GM18499 (cell line): ENCODE measurements at regions not wholly inside any gene's neighbourhood (a gene's known extent, or its start where the extent isn't known, plus 50 kb on each side); places are given as distances from the start of the nearest gene placed in this dataset.
"Not testable (repeated sequence)": the region's sequence is repeated elsewhere in the genome, so short reads cannot be mapped to it uniquely, and the experiment has no call there.

ENCODE experiments used
- ATAC-seq: cut with Tn5 transposase; IDR thresholded peaks from one replicate; pipeline ENCODE4 v1.9.1; 2021; ENCODE audit warnings: moderate number of reproducible peaks; ENCODE audit not compliant: insufficient read depth, unreplicated experiment

GRCh38 chr4:127020831-127021230, 611.9 kb upstream of the INTU start:
- not testable (repeated sequence) for ATAC-seq

- ATAC-seq = no peak
These were observed 596.5 kb upstream of the INTU start for GRCh38 chr4:127036296-127036695.

GRCh38 chr4:127045861-127046260, 586.9 kb upstream of the INTU start:
- ATAC-seq = no peak

- ATAC-seq = no peak
These were observed 584.8 kb upstream of the INTU start for GRCh38 chr4:127047930-127048329.

- ATAC-seq = no peak
These were observed 584.2 kb upstream of the INTU start for GRCh38 chr4:127048376-127049044.

GRCh38 chr4:127049526-127049925, 583.2 kb upstream of the INTU start:
- no peak for ATAC-seq

- no peak for ATAC-seq
These were observed 580.0 kb upstream of the INTU start for GRCh38 chr4:127052742-127053141.

- ATAC-seq = no peak
These were observed 577.4 kb upstream of the INTU start for GRCh38 chr4:127055357-127055756.

GRCh38 chr4:127069675-127070074, 563.1 kb upstream of the INTU start:
- no peak for ATAC-seq

GRCh38 chr4:127071443-127071842, 561.3 kb upstream of the INTU start:
- ATAC-seq = no peak

- no peak for ATAC-seq
These were observed 552.6 kb upstream of the INTU start for GRCh38 chr4:127080141-127080540.

- ATAC-seq = no peak
These were observed 551.7 kb upstream of the INTU start for GRCh38 chr4:127081041-127081440.

- ATAC-seq = no peak
These were observed 549.8 kb upstream of the INTU start for GRCh38 chr4:127082986-127083385.

GRCh38 chr4:127084666-127085065, 548.1 kb upstream of the INTU start:
- no peak for ATAC-seq

- ATAC-seq = no peak
These were observed 535.7 kb upstream of the INTU start for GRCh38 chr4:127097061-127097460.

GRCh38 chr4:127102361-127102760, 530.4 kb upstream of the INTU start:
- ATAC-seq = no peak

- ATAC-seq = no peak
These were observed 529.1 kb upstream of the INTU start for GRCh38 chr4:127103681-127104115.

- ATAC-seq = no peak
These were observed 518.9 kb upstream of the INTU start for GRCh38 chr4:127113844-127114362.

- ATAC-seq = no peak
These were observed 514.1 kb upstream of the INTU start for GRCh38 chr4:127118681-127119080.

- no peak for ATAC-seq
These were observed 512.2 kb upstream of the INTU start for GRCh38 chr4:127120441-127121090.

GRCh38 chr4:127124919-127125318, 507.8 kb upstream of the INTU start:
- no peak for ATAC-seq

GRCh38 chr4:127126718-127127117, 506.0 kb upstream of the INTU start:
- no peak for ATAC-seq
